ENCODE measurements at regions not wholly inside any gene's neighbourhood (a gene's known extent, or its start where the extent isn't known, plus 50 kb on each side); places are given as distances from the start of the nearest gene placed in this dataset.
"Not testable (repeated sequence)": the region's sequence is repeated elsewhere in the genome, so short reads cannot be mapped to it uniquely, and the experiment has no call there.

DNA sequence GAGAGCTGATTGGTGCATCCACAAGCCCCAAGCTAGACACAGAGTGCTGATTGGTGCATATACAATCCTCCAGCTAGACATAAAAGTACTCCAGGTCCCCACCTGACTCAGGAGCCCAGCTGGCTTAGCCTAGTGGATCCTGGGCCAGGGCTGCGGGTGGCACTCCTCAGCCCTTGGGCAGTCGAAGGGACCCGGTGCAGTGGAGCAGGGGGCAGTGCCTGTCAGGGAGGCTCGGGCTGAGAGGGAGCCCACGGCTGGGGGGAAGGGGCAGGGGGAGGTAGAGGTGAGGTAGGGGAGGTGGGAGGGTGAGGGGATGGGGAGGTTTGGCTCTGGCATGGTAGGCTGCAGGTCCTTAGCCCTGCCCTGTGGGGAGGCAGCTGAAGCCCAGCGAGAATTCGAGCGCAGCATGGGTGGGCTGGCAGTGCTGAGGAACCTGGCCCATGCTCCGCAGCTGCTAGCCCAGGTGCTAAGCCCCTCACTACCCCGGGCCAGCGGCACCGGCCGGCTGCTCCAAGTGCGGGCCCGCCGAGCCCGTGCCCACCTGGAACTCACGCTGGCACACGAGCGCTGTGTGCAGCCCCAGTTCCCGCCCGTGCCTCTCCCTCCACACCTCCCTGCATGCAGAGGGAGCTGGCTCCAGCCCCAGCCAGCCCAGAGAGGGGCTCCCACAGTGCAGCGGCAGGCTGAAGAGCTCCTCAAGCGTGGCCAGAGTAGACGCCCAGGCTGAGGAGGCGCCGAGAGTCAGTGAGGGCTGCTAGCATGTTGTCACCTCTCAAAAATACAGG lies 742.8 kb downstream of the FAM181B start:
- DNase-seq (ENCODE audit: low read depth in 2 of 2, low spot score in 1 of 2): no peak

DNA sequence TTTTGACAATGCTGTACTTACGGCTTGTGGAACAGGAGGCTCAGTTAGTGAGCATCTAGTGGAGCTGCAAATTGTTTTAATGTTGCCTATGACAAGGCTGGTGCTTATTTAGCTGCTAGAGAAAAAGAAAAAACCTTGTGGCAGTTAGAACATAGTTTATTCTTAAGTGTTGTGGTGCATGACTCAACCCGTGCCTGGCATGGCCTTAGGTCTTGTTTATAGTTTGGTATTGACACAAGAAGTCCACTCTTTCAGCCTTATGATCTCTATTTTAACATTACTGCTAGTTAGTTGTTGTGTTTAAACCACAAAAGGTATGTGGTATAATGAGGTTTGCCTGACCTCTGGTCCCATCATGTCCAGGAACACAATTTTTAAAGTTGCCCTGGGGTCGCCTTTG lies 744.6 kb downstream of the FAM181B start:
- no peak for DNase-seq (ENCODE audit: low read depth in 2 of 2, low spot score in 1 of 2)

DNA sequence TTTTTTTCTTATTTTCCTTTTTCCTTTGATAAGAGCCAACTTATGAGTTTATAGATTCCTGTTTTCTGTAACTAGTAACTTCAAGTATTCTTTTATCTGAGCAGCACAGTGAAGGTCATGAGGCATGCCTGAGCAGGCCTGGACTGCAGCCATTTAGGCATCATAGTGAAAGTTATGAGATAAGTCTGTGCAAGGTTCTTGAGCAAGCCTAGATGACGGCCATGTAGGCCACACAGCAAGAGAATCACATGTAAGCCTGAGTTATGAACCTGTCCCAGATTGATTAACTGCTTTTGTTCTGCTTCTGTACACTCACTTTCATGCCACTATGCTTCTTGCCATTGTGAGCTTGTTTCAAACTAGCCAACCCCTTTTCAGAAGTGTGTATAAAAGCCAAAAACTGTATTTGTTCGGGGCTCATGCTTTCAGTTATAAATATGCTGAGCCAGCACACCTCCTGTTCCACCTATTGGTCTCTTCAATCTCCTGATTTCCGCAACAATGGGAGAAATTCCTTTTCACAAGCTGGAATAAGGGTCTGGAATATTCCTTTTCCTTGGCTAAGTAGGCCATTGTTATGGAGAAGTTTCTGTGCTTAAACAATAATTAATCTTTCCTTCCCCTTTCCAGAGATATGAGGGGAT lies 745.7 kb downstream of the FAM181B start:
- no peak for DNase-seq (ENCODE audit: low read depth in 2 of 2, low spot score in 1 of 2)

DNA sequence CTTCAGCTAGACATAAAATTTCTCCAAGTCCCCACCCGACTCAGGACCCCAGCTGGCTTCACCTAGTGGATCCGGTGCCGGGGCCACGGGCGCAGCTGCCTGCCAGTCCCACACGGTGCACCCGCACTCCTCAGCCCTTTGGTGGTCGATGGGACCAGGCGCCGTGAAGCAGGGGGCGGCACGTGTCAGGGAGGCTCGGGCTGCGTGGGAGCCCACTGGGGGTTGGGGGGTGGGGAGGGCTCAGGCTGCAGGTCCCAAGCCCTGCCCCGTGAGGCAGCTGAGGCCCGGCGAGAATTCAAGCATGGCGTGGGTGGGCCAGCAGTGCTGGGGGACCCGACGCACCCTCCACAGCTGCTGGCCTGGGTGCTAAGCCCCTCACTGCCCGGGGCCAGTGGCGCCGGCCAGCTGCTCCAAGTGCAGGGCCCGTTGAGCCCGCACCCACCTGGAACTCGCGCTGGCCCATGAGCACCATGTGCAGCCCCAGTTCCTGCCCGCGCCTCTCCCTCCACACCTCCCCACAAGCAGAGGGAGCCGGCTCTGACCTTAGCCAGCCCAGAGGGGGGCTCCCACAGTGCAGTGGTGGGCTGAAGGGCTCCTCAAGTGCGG lies 747.0 kb downstream of the FAM181B start:
- no peak for DNase-seq (ENCODE audit: low read depth in 2 of 2, low spot score in 1 of 2)

DNA sequence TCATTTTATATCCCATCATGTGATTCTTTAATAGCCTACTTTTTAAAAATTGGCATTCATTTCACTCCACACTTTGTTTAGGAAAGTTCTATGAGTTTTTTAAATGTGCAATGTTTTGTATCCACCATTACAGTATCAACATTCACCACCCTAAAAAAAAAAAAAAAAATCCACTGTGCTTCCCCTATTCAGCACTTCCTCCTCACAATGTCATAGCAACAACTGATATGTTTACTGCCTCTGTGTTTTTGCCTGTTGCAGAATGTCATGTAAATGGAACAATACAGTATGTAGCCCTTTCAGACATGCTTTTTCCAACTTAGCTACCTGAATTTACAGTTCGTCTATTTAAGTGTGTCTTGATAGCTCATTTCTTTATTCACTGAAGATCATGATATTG lies 754.2 kb downstream of the FAM181B start:
- DNase-seq (ENCODE audit: low read depth in 2 of 2, low spot score in 1 of 2): no peak

DNA sequence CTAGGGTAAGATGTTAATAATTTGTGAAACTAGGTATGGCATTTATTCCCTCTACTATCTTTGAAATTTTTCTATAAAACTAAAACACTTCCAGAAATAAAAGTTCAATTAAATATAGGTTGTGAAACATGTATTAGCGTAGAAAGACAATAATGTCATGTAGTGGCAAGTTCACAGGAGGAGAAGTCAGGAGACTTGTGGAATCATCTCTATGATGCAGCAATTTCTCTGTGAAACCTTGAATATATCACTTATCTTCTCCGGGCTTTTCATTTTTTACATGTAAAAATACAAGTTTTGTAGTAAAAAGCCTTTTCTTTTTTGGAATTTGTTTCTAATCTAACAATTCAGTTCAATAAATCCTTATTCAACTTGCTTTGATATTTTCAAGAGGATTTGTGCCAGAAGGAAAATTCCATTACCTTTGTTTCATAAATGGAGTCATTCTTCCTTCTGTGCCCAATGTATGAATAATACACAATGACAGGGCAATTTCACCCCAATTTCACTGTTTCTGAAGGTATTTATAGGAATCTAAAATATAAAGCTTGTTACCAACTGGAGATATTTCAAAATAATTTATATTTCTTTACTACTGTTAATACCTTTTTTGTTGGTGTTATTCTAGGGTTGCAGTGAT lies 758.3 kb downstream of the FAM181B start:
- no peak for DNase-seq (ENCODE audit: low read depth in 2 of 2, low spot score in 1 of 2)

DNA sequence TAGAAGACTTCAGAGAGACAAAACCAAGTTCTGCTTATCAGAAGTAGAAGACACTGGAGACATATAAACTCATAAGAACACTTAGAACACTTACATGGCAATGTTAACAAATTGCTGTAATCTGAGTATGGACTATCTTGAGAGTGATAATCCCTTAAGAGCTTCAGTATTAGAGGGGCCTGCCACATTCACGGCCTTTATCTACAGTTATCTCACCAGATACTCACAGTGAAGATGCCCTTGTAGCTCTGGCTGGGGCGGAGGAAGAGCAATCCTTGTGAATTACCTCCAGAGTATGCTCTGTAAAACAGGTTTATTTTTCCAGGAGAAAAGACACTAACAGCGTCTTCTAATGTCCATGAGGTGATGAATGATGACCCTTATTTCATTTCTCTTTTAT lies 762.8 kb downstream of the FAM181B start:
- no peak for DNase-seq (ENCODE audit: low read depth in 2 of 2, low spot score in 1 of 2)

DNA sequence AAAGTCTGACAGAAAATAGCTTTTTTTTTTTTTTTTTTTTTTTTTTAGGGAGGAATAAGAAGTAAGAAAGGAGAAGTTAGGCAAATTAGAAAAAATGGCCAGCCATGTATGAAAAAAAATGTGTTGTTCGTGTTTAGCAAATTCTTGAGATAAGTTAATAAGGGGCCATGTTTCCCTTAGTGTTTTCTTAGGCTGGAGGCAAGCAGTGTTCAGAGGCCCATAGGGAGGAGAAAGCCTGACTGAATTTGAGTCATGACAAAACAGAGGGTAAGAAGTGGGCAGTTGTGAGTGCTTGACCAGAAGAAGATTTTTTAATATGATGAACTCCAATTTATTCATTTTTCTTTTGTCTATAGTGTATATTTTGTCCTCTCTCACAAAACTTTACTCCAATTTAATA lies 766.4 kb downstream of the FAM181B start:
- no peak for DNase-seq (ENCODE audit: low read depth in 2 of 2, low spot score in 1 of 2)

DNA sequence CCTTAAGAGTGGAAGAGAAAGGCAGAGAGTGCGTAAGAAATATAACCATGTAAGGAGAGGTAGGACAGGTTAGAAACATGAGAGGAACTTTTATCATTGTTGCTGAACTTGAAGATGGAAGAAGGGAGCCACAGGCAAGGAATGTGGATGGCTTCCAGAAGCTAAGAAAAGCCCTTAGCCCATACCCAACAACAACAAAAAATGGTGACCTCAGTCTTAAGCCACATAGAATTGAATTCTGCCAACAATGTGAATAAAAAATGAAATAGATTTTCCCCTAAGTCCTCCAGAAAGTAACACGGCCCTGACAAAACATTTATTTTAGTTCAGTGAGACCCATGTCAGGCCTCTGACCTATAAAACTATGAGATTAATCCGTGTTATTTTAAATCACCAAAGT lies 767.3 kb downstream of the FAM181B start:
- no peak for DNase-seq (ENCODE audit: low read depth in 2 of 2, low spot score in 1 of 2)

DNA sequence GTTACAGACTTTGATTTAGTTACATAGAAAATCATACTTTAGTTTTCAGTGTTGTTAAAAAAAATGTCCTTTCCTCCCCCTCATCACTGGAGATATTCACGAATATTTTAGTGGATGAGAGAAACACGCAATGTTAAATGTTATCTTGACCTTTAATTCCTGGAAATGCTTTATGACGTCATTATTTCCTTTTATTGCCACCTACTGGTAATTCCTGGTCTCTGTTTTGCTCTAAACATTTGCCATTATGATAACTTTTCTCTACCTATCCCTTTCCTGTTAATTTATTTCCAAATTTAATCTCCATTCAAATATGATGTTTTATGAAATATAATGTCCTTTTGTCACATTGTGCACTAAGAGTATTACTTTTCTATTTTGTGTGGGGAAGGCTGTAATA lies 770.6 kb downstream of the FAM181B start:
- no peak for DNase-seq (ENCODE audit: low read depth in 2 of 2, low spot score in 1 of 2)

DNA sequence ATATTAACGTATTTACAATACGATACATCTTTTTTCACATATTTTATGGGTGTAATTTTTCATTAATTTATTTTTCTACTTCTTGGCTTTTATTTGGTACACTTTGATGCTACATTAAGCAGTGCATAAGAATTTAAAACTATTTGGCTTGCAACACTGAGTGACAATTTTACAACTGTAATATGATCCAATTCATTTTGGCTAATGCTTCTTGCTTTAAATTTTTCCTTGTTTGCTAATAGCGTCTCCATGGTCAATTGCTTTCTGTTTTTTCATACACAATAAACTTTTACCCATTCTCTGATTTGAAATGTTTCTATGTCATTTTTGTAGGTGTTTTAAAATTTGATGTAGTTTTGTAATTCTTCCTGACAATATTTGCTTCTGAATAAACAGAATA lies 773.2 kb downstream of the FAM181B start:
- no peak for DNase-seq (ENCODE audit: low read depth in 2 of 2, low spot score in 1 of 2)

DNA sequence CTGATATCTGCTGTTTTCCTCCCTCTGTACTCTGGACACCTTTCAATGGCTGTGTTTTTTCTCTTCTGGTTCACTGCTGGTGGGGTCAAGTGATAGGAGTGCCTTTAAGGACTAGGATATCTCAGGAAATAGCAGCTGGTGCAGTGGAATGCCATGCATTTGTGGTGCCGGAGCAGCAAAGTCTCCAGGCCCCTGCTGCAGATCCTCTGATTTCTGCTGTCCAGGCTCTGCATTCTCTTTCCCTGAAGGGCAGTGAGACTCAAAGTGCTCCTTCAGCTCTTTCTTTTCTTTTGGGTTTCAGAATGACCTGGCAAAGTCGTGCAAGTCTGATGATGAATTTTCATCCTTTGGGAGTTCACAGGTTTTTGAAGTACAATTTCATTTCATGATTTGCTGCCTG lies 774.3 kb downstream of the FAM181B start:
- DNase-seq (ENCODE audit: low read depth in 2 of 2, low spot score in 1 of 2): no peak

DNA sequence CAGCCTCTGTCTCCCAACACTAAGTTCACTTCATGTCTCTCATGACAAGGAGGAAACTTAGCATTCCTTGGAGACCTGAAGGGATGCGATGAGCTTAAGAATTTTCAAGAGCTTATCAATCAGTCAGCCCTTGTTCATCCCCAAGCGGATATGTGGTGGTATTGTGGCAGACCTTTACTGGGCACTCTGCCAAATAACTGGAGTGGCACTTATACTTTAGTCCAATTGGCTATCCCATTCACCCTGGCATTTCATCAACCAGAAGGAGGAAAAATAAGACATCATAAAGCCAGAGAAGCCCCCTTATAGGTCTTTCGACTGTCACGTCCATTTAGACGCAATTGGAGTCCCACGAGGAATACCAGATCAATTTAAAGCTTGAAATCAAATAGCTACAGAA lies 779.4 kb downstream of the FAM181B start:
- DNase-seq (ENCODE audit: low read depth in 2 of 2, low spot score in 1 of 2): not testable (repeated sequence)

DNA sequence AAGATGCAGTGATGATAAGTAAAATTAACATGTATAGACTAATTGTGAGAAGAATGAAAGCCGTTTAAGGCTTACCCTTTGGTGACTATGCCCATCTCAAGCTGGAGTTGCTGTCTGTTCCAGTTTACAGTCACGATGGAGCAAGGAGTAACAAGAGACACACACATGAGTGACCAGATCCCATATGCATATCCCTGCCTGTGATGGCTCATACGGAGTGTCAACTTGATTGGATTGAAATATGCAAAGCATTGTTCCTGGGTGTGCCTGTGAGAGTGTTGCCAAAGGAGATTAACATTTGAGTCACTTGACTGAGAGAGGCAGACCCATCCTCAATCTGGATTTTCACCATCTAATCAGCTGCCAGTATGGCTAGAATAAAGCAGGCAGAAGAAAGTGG lies 786.8 kb downstream of the FAM181B start:
- no peak for DNase-seq (ENCODE audit: low read depth in 2 of 2, low spot score in 1 of 2)

DNA sequence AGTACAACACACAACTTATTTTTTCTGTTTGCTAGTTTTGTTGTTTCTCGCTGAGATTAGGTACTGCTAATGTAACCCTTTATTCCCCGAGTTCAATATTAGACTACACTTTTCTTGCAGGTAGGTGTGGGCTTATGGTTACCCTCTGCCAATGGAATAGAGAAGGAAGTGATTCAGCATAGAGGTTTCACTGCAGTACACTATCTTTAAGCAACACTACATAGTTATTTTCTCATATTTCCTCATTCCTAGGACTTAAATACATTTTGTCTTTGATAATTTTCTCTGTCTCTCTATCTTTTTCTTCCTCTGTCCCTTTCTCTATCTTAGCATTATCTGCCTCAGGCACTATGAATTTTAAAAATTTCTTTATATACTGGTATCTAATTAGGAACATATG lies 791.0 kb downstream of the FAM181B start:
- DNase-seq (ENCODE audit: low read depth in 2 of 2, low spot score in 1 of 2): no peak

DNA sequence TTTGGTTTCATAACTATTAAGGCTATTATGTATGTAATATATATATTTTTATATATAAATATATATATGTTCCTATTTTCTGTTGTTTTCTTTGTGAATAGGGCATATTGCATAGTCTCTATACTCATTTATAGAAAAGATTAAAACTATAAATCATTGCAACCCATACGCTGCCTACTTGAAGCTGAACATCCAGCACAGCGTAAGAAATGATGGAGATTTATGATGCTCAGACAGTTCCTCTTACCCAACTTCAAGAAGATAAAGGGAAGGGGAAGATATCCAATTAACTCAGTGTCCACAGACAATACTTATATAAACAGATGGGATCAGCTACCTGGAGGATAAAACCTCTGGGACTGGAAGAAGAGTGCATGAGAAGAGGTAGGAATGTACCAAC lies 791.7 kb downstream of the FAM181B start:
- no peak for DNase-seq (ENCODE audit: low read depth in 2 of 2, low spot score in 1 of 2)

DNA sequence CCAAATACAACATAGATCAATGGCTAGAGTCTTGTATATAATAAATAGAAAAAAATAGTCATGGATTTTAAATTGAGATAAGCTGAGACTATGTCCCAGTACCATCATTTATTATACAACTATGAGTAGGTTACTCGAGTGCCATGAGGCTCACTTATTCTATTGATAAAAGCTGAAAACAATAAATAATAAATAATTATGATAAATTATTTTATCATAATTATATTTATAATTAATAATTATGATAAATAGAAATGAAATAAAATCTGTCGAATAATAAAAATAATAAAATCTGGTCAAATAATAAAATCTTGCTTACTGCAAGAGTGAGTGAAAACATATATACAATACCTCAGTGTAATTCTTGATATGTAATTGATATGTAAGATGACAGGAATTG lies 801.4 kb downstream of the FAM181B start:
- DNase-seq (ENCODE audit: low read depth in 2 of 2, low spot score in 1 of 2): no peak

DNA sequence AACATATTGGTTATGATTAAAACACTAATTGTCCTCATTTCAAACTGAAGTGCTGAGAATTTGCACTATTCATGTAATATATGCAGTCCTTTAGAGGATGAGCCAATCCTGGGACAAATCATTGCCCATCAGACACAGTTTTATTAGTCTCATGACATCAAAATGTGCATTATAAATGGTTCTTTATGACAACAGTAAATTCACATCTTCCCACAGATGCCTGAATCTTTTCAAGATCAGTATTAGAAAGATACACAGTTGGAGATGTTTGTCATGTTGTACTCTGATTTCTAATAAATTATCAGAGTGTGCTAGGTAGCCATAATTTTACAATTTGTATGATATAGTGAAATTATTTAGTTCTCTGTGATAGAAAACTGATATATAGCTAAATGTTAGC lies 813.5 kb downstream of the FAM181B start:
- DNase-seq (ENCODE audit: low read depth in 2 of 2, low spot score in 1 of 2): no peak

DNA sequence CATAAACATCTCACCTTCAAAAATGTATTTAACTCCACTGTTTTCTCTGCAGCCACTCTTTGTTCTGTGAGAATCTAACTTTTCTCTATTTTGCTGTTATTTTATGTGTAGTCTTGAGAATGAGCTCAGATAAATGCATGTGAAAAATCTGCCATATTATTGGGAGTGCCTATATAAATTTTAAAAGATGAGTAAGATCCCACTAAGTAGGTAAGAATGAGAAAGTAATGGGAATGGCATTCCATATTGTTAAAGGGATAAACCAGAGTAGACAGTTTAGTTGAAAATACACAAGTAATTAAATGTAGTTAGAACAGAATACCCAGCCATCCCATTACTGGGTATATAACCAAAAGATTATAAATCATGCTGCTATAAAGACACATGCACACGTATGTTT lies 817.2 kb downstream of the FAM181B start:
- no peak for DNase-seq (ENCODE audit: low read depth in 2 of 2, low spot score in 1 of 2)

DNA sequence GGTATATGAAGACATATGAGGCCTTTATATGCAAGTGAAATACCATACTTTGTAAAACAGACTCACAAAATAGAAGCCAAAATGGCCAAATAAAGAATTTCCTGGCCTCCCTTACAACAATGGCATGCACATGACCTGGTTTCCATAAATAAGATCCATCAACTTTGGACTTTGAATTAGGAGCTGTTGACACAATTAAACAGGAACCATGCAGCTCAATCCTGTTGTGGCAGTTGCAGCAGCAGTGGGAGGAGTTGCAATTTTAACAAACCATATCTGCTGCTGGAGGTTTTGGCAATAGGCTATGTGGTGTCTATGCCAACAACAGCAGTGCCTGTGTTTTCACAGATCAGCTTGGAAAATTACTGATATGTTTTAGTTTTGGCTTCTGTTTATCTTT lies 818.6 kb downstream of the FAM181B start:
- no peak for DNase-seq (ENCODE audit: low read depth in 2 of 2, low spot score in 1 of 2)

DNA sequence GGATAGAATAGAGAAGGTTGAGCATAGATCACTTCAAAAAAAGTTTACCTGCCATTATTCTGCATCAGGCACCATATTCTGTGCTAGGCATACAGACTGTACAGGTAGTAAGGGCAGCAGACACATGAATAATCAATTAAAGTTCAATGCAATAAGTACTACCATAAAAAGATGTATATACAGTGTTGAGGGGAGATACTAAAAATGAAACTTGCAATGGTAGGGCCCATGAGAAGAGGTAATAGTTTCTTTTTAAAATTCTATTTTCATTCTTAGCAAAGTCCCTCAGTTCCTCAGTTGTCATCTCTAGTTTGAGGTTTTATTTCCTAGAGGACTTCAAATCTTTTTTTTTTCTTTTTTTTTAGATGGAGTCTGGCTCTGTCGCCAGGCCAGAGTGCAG lies 819.9 kb downstream of the FAM181B start:
- DNase-seq (ENCODE audit: low read depth in 2 of 2, low spot score in 1 of 2): no peak

DNA sequence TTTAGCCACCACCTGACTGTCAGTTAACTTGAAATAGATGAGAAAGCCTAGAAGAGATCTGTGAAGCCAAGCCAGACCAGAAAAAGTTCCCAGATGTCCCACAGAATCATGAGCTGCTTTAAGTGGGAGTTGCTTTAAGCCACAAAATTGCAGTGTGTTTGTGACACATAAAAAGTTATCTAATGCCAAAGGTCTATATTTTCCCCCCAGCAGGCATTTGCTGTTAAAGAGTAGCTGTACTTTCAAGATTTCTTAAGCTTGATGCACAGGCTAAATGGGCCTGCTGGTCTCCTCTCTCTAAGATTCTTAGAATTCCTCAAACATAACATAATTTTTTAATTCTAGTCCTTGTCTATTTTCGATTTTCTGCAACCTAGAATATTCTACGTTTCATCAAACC lies 825.7 kb downstream of the FAM181B start:
- DNase-seq (ENCODE audit: low read depth in 2 of 2, low spot score in 1 of 2): no peak
